SK-N-SH (cell line): ENCODE measurements at regions not wholly inside any gene's neighbourhood (a gene's known extent, or its start where the extent isn't known, plus 50 kb on each side); places are given as distances from the start of the nearest gene placed in this dataset.

ENCODE experiments used
- CTCF ChIA-PET: fragments of 300-600, 350-600 bp; formaldehyde crosslinking; extraction: SDS; loops from one replicate; lab custom pipeline; 2021; lab: Yijun Ruan, JAX
- POLR2A ChIA-PET: fragments of 350-600 bp; sonication (Branson Sonifier 250); formaldehyde crosslinking; extraction: SDS; loops from one replicate; lab custom pipeline; 2020; ENCODE audit warnings: antibody characterized with exemption, inconsistent platforms; lab: Yijun Ruan, JAX
- DNase-seq: peaks from one replicate; pipeline ENCODE4 v3.0.0; 2012
- H2AFZ ChIP-seq: fragments of 200-600 bp; sonication (generic); 2 replicates; pipeline ENCODE4 v1.8.1; 2016; ENCODE audit warnings: antibody characterized with exemption, mild to moderate bottlenecking, low read depth
- H3F3A ChIP-seq: fragments of 200-600 bp; sonication (generic); replicated peaks from 2 replicates; pipeline ENCODE3; 2016; ENCODE audit warnings: antibody characterized with exemption, mild to moderate bottlenecking; ENCODE audit not compliant: insufficient read depth
- H3K27ac ChIP-seq, 2 experiments: fragments of 200-500 bp in 1 of 2; fragments of 200-600 bp in 1 of 2; sonication (Bioruptor generic) in 1 of 2; sonication (generic), shearing (Covaris generic) in 1 of 2; 2 replicates each; pipeline versions ENCODE4 v1.5.1 to v1.6.1; 2014 to 2016; ENCODE audit warnings: low read depth in 2 of 2, inconsistent platforms in 1 of 2, low read length in 1 of 2, mild to moderate bottlenecking in 1 of 2, mixed read lengths in 1 of 2
- H3K27me3 ChIP-seq: fragments of 200-600 bp; sonication (generic), shearing (Covaris generic); 2 replicates; pipeline ENCODE4 v1.6.1; 2016; ENCODE audit warnings: mixed run types; ENCODE audit not compliant: insufficient read depth
- H3K36me3 ChIP-seq, 2 experiments: fragments of 200-500 bp in 1 of 2; fragments of 200-600 bp in 1 of 2; sonication (Bioruptor generic) in 1 of 2; sonication (generic) in 1 of 2; replicated peaks in 1 of 2; 2 replicates each; pipeline versions ENCODE3 to v1.5.1; 2014 to 2016; ENCODE audit warnings: low read length in 1 of 2, mild to moderate bottlenecking in 1 of 2; ENCODE audit not compliant: insufficient read depth in 2 of 2, control insufficient read depth in 1 of 2
- H3K4me1 ChIP-seq, 2 experiments: fragments of 200-500 bp in 1 of 2; fragments of 200-600 bp in 1 of 2; sonication (Bioruptor generic) in 1 of 2; sonication (generic), shearing (Covaris generic) in 1 of 2; 2 replicates each; pipeline versions ENCODE4 v1.5.1 to v1.6.1; 2014 to 2016; ENCODE audit warnings: low read depth in 1 of 2, low read length in 1 of 2, mixed run types in 1 of 2; ENCODE audit not compliant: insufficient read depth in 2 of 2, control insufficient read depth in 1 of 2
- H3K4me2 ChIP-seq: fragments of 200-600 bp; sonication (generic), shearing (Covaris generic); 2 replicates; pipeline ENCODE4 v1.6.1; 2017; ENCODE audit warnings: mixed run types
- H3K4me3 ChIP-seq, 2 experiments: fragments of 200-500 bp in 1 of 2; fragments of 200-600 bp in 1 of 2; sonication (Bioruptor generic) in 1 of 2; sonication (generic), shearing (Covaris generic) in 1 of 2; 2 replicates each; pipeline versions ENCODE4 v1.5.1 to v1.8.1; 2014 to 2016; ENCODE audit warnings: low read depth in 2 of 2, inconsistent platforms in 1 of 2, low read length in 1 of 2, mild to moderate bottlenecking in 1 of 2, mixed read lengths in 1 of 2, moderate library complexity in 1 of 2
- H3K79me2 ChIP-seq: fragments of 200-600 bp; sonication (generic); 2 replicates; pipeline ENCODE4 v1.8.1; 2017; ENCODE audit warnings: mild to moderate bottlenecking; ENCODE audit not compliant: insufficient read depth
- H3K9ac ChIP-seq: fragments of 200-600 bp; sonication (generic); 2 replicates; pipeline ENCODE4 v1.6.1; 2017; ENCODE audit warnings: mixed run types
- H3K9me2 ChIP-seq: fragments of 200-600 bp; sonication (generic); 2 replicates; pipeline ENCODE4 v1.6.1; 2017; ENCODE audit warnings: mixed run types
- H3K9me3 ChIP-seq: fragments of 200-600 bp; sonication (generic); 2 replicates; pipeline ENCODE4 v1.6.1; 2017; ENCODE audit warnings: mixed run types, mild to moderate bottlenecking, moderate library complexity
- H4K20me1 ChIP-seq: fragments of 200-600 bp; sonication (generic); 2 replicates; pipeline ENCODE4 v1.6.1; 2017; ENCODE audit warnings: mild to moderate bottlenecking, mixed run types; ENCODE audit not compliant: insufficient read depth
- CHD2 ChIP-seq: fragments of 150-350 bp; IDR thresholded peaks from 2 replicates; pipeline ENCODE4 v1.6.1; 2018; ENCODE audit warnings: low read length; ENCODE audit not compliant: partially characterized antibody
- EZH2phosphoT487 ChIP-seq: fragments of 200-600 bp; sonication (generic); IDR thresholded peaks from 2 replicates; pipeline ENCODE4 v1.6.1; 2017; ENCODE audit warnings: low read depth, mixed run types, mild to moderate bottlenecking, antibody characterized with exemption, moderate library complexity, borderline replicate concordance
- FOXM1 ChIP-seq: IDR thresholded peaks from 2 replicates; pipeline ENCODE4 v1.4.0; 2012; ENCODE audit warnings: low read depth, mild to moderate bottlenecking
- GABPA ChIP-seq: IDR thresholded peaks from 2 replicates; pipeline ENCODE4 v1.4.0; 2012; ENCODE audit warnings: low read depth, mild to moderate bottlenecking
- JUND ChIP-seq: IDR thresholded peaks from 2 replicates; pipeline ENCODE4 v1.4.0; 2012
- MEF2A ChIP-seq: IDR thresholded peaks from 2 replicates; pipeline ENCODE4 v1.4.0; 2012; ENCODE audit warnings: low read depth, borderline replicate concordance
- MXI1 ChIP-seq: IDR thresholded peaks from 2 replicates; pipeline ENCODE4 v1.6.1; 2012; ENCODE audit warnings: mild to moderate bottlenecking, low read depth, low read length, improper control_type of control experiment
- RAD21 ChIP-seq: IDR thresholded peaks from 2 replicates; pipeline ENCODE4 v1.6.1; 2012; ENCODE audit warnings: mild to moderate bottlenecking, low read length
- RCOR1 ChIP-seq: fragments of 150-350 bp; IDR thresholded peaks from 2 replicates; pipeline ENCODE4 v1.6.1; 2017; ENCODE audit warnings: antibody characterized with exemption, low read length
- REST ChIP-seq: IDR thresholded peaks from 2 replicates; pipeline ENCODE4 v1.6.1; 2012; ENCODE audit warnings: mild to moderate bottlenecking, low read depth, low read length, moderate library complexity
- SIN3A ChIP-seq: IDR thresholded peaks from 2 replicates; pipeline ENCODE4 v1.6.1; 2012; ENCODE audit warnings: low read depth, mild to moderate bottlenecking, low read length, moderate library complexity, borderline replicate concordance
- TAF1 ChIP-seq: IDR thresholded peaks from 2 replicates; pipeline ENCODE4 v1.6.1; 2012; ENCODE audit warnings: low read depth, mild to moderate bottlenecking, low read length, moderate library complexity, borderline replicate concordance
- TEAD4 ChIP-seq: IDR thresholded peaks from 2 replicates; pipeline ENCODE4 v1.4.0; 2012; ENCODE audit warnings: mild to moderate bottlenecking, borderline replicate concordance; ENCODE audit not compliant: insufficient read depth
- YY1 ChIP-seq: IDR thresholded peaks from 2 replicates; pipeline ENCODE4 v1.4.0; 2012; ENCODE audit warnings: low read depth, mild to moderate bottlenecking
- WGBS: methylation state at CpG from one replicate; pipeline ENCODE4 v1.1.6; 2017; ENCODE audit warnings: low lambda C conversion rate; 5-methylcytosine and 5-hydroxymethylcytosine counted together
- TF ChIP-seq, protein P1 (sequence below): IDR thresholded peaks from 2 replicates; pipeline ENCODE4 v1.4.0; 2012; ENCODE audit warnings: low read depth, borderline replicate concordance
- TF ChIP-seq, protein P2 (sequence below): fragments of 150-350 bp; IDR thresholded peaks from 2 replicates; pipeline ENCODE4 v1.6.1; 2016; ENCODE audit warnings: mild to moderate bottlenecking, low read depth, low read length
- TF ChIP-seq, protein P3 (sequence below): IDR thresholded peaks from 2 replicates; pipeline ENCODE4 v1.4.0; 2012; ENCODE audit warnings: low read depth, borderline replicate concordance

- TF ChIP-seq REST, result no peak
- TF ChIP-seq, all 33 proteins: peak for 0
Measured at GRCh38 chr14:88931321-88932110, 107.1 kb downstream of the TTC8 start (continued).

GRCh38 chr14:88933191-88933590, 108.7 kb downstream of the TTC8 start:
- Histone ChIP-seq H3K9me3 (no peaks in the 10 kb centered on the region), H3K27ac (no peak overlapping the region), H3K79me2 (no peaks in the 10 kb centered on the region), H2AFZ (no peak overlapping the region), H3K4me3 (no peak overlapping the region), H3K4me1 (peaks cover 0 to 3% of the 10 kb centered on the region in 2 experiments; a peak in 1 of 4 replicates), H3K27me3 (no peaks in the 10 kb centered on the region), H3K4me2 (no peak overlapping the region), H3K9me2 (no peaks in the 10 kb centered on the region), H4K20me1 (no peaks in the 10 kb centered on the region), H3K9ac (no peak overlapping the region), H3K36me3 (no peaks in the 10 kb centered on the region), H3F3A (no peaks in the 10 kb centered on the region)
- ChIA-PET CTCF (no interaction called here), POLR2A (no interaction called here)
- DNase-seq, result no peak
- TF ChIP-seq REST, result no peak
- TF ChIP-seq MXI1, result no peak
- no peak for TF ChIP-seq RCOR1
- no peak for TF ChIP-seq FOXM1
- no peak for TF ChIP-seq GABPA
- no peak for TF ChIP-seq YY1
- TF ChIP-seq EZH2phosphoT487, result no peak
- TF ChIP-seq CHD2, result no peak
- no peak for TF ChIP-seq MEF2A
- TF ChIP-seq, protein P1, sequence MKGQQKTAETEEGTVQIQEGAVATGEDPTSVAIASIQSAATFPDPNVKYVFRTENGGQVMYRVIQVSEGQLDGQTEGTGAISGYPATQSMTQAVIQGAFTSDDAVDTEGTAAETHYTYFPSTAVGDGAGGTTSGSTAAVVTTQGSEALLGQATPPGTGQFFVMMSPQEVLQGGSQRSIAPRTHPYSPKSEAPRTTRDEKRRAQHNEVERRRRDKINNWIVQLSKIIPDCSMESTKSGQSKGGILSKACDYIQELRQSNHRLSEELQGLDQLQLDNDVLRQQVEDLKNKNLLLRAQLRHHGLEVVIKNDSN, result no peak
- TF ChIP-seq SIN3A, result no peak
- TF ChIP-seq, protein P2, sequence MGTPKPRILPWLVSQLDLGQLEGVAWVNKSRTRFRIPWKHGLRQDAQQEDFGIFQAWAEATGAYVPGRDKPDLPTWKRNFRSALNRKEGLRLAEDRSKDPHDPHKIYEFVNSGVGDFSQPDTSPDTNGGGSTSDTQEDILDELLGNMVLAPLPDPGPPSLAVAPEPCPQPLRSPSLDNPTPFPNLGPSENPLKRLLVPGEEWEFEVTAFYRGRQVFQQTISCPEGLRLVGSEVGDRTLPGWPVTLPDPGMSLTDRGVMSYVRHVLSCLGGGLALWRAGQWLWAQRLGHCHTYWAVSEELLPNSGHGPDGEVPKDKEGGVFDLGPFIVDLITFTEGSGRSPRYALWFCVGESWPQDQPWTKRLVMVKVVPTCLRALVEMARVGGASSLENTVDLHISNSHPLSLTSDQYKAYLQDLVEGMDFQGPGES, result no peak
- no peak for TF ChIP-seq TEAD4
- TF ChIP-seq JUND, result no peak
- no peak for TF ChIP-seq TAF1
- TF ChIP-seq RAD21, result no peak
- TF ChIP-seq, protein P3, sequence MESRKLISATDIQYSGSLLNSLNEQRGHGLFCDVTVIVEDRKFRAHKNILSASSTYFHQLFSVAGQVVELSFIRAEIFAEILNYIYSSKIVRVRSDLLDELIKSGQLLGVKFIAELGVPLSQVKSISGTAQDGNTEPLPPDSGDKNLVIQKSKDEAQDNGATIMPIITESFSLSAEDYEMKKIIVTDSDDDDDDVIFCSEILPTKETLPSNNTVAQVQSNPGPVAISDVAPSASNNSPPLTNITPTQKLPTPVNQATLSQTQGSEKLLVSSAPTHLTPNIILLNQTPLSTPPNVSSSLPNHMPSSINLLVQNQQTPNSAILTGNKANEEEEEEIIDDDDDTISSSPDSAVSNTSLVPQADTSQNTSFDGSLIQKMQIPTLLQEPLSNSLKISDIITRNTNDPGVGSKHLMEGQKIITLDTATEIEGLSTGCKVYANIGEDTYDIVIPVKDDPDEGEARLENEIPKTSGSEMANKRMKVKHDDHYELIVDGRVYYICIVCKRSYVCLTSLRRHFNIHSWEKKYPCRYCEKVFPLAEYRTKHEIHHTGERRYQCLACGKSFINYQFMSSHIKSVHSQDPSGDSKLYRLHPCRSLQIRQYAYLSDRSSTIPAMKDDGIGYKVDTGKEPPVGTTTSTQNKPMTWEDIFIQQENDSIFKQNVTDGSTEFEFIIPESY, result no peak
- no CpG with 5 or more reads among the region's 1 CpG for WGBS
